ENCODE measurements at regions not wholly inside any gene's neighbourhood (a gene's known extent, or its start where the extent isn't known, plus 50 kb on each side); places are given as distances from the start of the nearest gene placed in this dataset.
"Not testable (repeated sequence)": the region's sequence is repeated elsewhere in the genome, so short reads cannot be mapped to it uniquely, and the experiment has no call there.

DNA sequence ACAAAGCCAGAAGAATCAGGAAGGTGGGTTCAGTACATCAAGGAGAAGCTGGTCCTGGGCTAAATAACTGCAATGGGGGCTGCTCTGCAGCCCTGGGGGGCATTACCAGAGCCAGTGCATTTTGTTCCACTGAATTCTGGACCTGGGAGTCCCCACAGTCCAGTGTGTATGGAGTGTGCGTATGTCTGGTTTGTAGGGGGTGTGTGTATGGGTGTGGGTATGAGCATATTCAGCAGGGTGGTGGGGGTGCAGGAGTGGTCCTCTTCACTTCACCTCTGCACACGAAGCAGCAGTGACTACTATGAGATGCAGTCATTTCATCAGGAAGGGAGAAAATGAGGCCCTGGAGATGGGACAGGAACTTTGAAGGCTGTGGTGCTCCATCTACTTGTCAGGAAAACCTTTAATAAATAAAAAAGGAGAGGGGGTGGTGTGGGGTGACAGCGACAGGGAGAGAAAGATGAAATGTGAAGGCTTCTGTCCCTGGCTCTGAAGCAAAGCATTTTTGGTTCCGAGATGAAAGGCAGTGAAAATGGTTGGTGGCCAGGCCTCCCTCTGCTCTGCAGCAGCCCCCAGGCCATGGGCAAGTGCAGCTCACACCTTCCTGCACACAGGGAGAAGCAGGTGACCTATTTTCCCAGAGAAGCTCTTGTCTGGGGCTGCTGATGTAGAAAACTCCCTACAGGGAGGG lies 121.5 kb upstream of the CACHD1 start:
- no peak for DNase-seq
- Histone ChIP-seq H3K27ac (no peak overlapping the region), H3K4me1 (no peaks in the 10 kb centered on the region), H3K9me3 (no peaks in the 10 kb centered on the region), H3K27me3 (no peaks in the 10 kb centered on the region), H3K36me3 (no peaks in the 10 kb centered on the region), H3K4me3 (no peak overlapping the region)
- TF ChIP-seq CTCF (IDR thresholded peaks at IDR 0.05): no peak
- no peak for TF ChIP-seq POLR2A (IDR thresholded peaks at IDR 0.05)
- intact Hi-C loops (cut with DNase I; ENCODE audit: low total_unique reads): no loop called here

DNA sequence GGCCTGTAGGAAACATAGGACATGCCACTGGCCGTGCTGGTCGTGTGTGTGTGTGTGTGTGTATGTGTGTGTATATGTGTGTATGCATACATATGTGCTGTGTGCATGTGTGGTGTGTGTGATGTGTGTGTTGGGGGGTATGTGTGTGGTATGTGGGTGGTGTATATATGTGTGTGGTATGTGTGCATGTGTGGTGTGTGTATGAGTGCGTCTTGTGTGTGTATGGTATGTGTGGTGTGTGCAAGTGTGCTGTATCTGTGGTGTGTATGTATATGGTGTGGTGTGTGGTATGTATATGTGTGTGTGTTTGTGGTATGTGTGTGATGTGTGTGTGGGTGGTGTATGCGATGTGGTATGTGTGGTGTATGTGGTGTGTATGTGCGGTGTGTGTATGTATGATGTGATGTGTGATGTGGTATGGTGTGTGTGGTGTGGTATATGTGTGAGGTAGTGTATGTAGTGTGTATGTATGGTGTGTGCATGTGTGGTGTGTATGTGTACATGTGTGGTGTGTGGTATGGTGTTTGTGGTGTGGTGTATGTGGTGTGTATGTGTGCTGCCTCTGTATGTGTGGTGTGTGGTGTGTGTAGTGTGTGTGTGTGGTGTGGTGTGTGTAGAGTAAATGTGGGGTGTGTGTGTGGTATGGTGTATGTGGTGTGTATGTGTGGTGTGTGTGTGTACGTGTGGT lies 120.8 kb upstream of the CACHD1 start:
- Histone ChIP-seq H3K36me3 (no peaks in the 10 kb centered on the region), H3K4me3 (no peak overlapping the region), H3K9me3 (no peaks in the 10 kb centered on the region), H3K27ac (no peak overlapping the region), H3K4me1 (no peaks in the 10 kb centered on the region), H3K27me3 (no peaks in the 10 kb centered on the region)
- TF ChIP-seq POLR2A (IDR thresholded peaks at IDR 0.05): no peak
- no peak for DNase-seq
- intact Hi-C loops (cut with DNase I; ENCODE audit: low total_unique reads): no loop called here

DNA sequence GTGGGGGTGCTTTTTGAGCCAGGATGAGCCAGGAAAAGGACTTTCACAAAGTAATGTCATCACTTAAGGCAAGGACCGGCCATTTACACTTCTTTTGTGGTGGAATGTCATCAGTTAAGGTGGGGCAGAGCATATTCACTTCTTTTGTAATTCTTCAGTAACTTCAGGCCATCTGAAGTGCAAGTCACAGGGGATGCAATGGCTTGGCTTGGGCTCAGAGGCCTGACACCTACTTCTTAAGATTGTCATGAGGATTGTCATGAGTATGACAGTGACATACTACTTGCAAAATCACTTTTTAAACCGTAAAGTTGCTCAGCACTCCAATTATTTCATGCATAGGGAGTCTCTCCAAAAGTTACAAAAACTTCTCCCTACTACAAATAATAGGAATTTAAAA lies 114.4 kb upstream of the CACHD1 start:
- H3K36me3 ChIP-seq; DNase-seq; H3K27me3 ChIP-seq; H3K4me3 ChIP-seq; H3K9me3 ChIP-seq; intact Hi-C loops (cut with DNase I; ENCODE audit: low total_unique reads); H3K4me1 ChIP-seq; H3K27ac ChIP-seq: not testable (repeated sequence)

- DNase-seq: no peak
These were observed 113.2 kb upstream of the CACHD1 start for GRCh38 chr1:64356636-64357256.

GRCh38 chr1:64357422-64357821 lies 112.5 kb upstream of the CACHD1 start:
- Histone ChIP-seq H3K4me1 (no peaks in the 10 kb centered on the region), H3K9me3 (no peaks in the 10 kb centered on the region)

More at GRCh38 chr1:64356636-64357256, 113.2 kb upstream of the CACHD1 start:
- TF ChIP-seq CTCF (IDR thresholded peaks at IDR 0.05): no peak
- no peak for TF ChIP-seq POLR2A (IDR thresholded peaks at IDR 0.05)
- Histone ChIP-seq H3K27me3 (no peaks in the 10 kb centered on the region), H3K4me3 (no peak overlapping the region), H3K27ac (no peak overlapping the region), H3K4me1 (no peaks in the 10 kb centered on the region), H3K9me3 (no peaks in the 10 kb centered on the region), H3K36me3 (no peaks in the 10 kb centered on the region)
- intact Hi-C loops (cut with DNase I; ENCODE audit: low total_unique reads): no loop called here

More at GRCh38 chr1:64357422-64357821, 112.5 kb upstream of the CACHD1 start:
- H3K27me3 ChIP-seq: no peaks in the 10 kb centered on the region
- intact Hi-C loops (cut with DNase I; ENCODE audit: low total_unique reads): no loop called here
- H3K36me3 ChIP-seq: no peaks in the 10 kb centered on the region
- DNase-seq: no peak
- H3K4me3 ChIP-seq: no peak overlapping the region
- TF ChIP-seq POLR2A (IDR thresholded peaks at IDR 0.05): no peak
- TF ChIP-seq CTCF (IDR thresholded peaks at IDR 0.05): no peak
- H3K27ac ChIP-seq: no peak overlapping the region

Measured in uterus (tissue), 3 donors.